Astrocyte of the cerebellum (primary cell): ENCODE measurements at regions not wholly inside any gene's neighbourhood (a gene's known extent, or its start where the extent isn't known, plus 50 kb on each side); places are given as distances from the start of the nearest gene placed in this dataset.
"Not testable (repeated sequence)": the region's sequence is repeated elsewhere in the genome, so short reads cannot be mapped to it uniquely, and the experiment has no call there.

Source experiments
- DNase-seq: peaks from one replicate; pipeline ENCODE4 v3.0.0-alpha.2; 2011; ENCODE audit warnings: low read depth
- H3K4me3 ChIP-seq: 2 replicates; pipeline ENCODE4 v1.5.1; 2011; ENCODE audit warnings: mild to moderate bottlenecking, low read depth, low read length, moderate library complexity
- in situ Hi-C: cut with HindIII; loops from 2 replicates; pipeline ENCODE4 v1.10.0; 2017; ENCODE audit warnings: low sequenced_read_pairs
- TF ChIP-seq, protein P1 (sequence below): IDR thresholded peaks from 2 replicates; pipeline ENCODE4 v1.5.1; 2012; ENCODE audit warnings: low read length, low read depth, moderate library complexity, mild to moderate bottlenecking; ENCODE audit errors: missing control alignments

DNA sequence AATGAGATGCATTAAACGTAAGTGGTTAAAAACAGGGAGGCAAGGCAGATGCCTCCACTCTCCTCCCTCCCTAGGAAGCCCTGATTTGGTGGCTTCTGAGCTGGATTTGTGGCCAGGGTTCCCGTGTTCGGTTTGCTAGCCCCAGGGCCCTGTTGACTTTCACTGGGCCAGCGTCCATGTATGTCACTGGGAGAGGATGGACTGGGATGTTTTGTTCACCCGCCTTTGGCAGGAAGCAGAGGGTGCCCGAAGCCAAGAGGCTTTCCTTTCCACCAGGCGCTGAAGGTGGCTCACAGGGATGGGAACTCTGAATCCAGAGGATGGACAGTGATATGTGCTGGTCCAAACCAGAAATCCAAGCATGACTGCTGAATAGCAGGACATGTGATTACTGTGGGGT is 146.6 kb downstream of the CSNK2A3 start:
- no peak overlapping the region for H3K4me3 ChIP-seq
- DNase-seq, result no peak
- in situ Hi-C loops, result no loop called here
- TF ChIP-seq, protein P1, sequence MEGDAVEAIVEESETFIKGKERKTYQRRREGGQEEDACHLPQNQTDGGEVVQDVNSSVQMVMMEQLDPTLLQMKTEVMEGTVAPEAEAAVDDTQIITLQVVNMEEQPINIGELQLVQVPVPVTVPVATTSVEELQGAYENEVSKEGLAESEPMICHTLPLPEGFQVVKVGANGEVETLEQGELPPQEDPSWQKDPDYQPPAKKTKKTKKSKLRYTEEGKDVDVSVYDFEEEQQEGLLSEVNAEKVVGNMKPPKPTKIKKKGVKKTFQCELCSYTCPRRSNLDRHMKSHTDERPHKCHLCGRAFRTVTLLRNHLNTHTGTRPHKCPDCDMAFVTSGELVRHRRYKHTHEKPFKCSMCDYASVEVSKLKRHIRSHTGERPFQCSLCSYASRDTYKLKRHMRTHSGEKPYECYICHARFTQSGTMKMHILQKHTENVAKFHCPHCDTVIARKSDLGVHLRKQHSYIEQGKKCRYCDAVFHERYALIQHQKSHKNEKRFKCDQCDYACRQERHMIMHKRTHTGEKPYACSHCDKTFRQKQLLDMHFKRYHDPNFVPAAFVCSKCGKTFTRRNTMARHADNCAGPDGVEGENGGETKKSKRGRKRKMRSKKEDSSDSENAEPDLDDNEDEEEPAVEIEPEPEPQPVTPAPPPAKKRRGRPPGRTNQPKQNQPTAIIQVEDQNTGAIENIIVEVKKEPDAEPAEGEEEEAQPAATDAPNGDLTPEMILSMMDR, result no peak

- in situ Hi-C loops, result no loop called here
- TF ChIP-seq, protein P1, result no peak
- H3K4me3 ChIP-seq, result no peak overlapping the region
- DNase-seq, result no peak
Measured at GRCh38 chr11:11202885-11203284, 150.2 kb downstream of the CSNK2A3 start.

GRCh38 chr11:11201302-11201701 is 151.7 kb downstream of the CSNK2A3 start:
- H3K4me3 ChIP-seq, DNase-seq, in situ Hi-C loops: not testable (repeated sequence)

- TF ChIP-seq, protein P1, result no peak
- H3K4me3 ChIP-seq, result no peak overlapping the region
- in situ Hi-C loops, result no loop called here
- no peak for DNase-seq
Measured at GRCh38 chr11:11192541-11192940, 160.5 kb downstream of the CSNK2A3 start.

GRCh38 chr11:11189506-11189905 is 163.5 kb downstream of the CSNK2A3 start:
- no peak overlapping the region for H3K4me3 ChIP-seq
- TF ChIP-seq, protein P1, result no peak
- DNase-seq, result no peak
- in situ Hi-C loops, result no loop called here

GRCh38 chr11:11186249-11186648 is 166.8 kb downstream of the CSNK2A3 start:
- in situ Hi-C loops, result no loop called here
- no peak for DNase-seq
- TF ChIP-seq, protein P1, result no peak
- no peak overlapping the region for H3K4me3 ChIP-seq

DNA sequence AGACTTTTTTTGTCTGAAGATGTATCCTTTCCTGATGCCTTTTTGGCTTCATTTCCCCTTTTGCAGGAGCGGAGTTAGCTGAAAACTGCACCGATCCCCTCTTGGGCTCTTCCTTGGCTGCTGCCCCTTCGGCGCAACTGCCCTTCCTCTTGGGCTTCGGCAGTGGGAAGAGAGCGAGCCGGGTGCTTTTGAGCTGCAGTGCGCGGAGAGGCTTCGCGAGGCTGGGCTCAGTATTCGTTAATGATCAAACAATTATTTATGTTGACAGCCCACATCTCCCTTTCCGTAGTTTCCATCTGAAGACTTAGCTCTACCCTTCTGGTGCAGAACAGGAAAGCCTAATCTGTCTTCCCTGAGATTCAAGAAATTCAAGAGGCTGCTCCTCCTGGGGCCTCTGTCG is 170.8 kb downstream of the CSNK2A3 start:
- H3K4me3 ChIP-seq, result no peak overlapping the region
- in situ Hi-C loops, result no loop called here
- DNase-seq, result no peak
- TF ChIP-seq, protein P1, result no peak
